Keratinocyte (primary cell): ENCODE measurements at regions not wholly inside any gene's neighbourhood (a gene's known extent, or its start where the extent isn't known, plus 50 kb on each side); places are given as distances from the start of the nearest gene placed in this dataset.

Experiments
- DNase-seq: peaks from one replicate; pipeline ENCODE4 v3.0.0-alpha.2; 2011; ENCODE audit warnings: low read depth, missing footprints, low spot score
- FAIRE-seq: peaks from 2 replicates; lab custom pipeline; 2011; peaks lifted over from hg19 to GRCh38; lab: Jason Lieb, UNC
- H2AFZ ChIP-seq: 2 replicates; pipeline ENCODE4 v1.6.0; 2012; ENCODE audit warnings: low read length, control low read depth, inconsistent platforms; ENCODE audit not compliant: control insufficient read depth
- H3K27ac ChIP-seq: 2 replicates; pipeline ENCODE4 v1.5.1; 2011; ENCODE audit warnings: low read length; ENCODE audit not compliant: control insufficient read depth, insufficient read depth
- H3K27me3 ChIP-seq: 3 replicates; pipeline ENCODE4 v1.6.0; 2011; ENCODE audit warnings: low read length; ENCODE audit not compliant: control insufficient read depth, insufficient read depth; ENCODE audit errors: extremely low read depth
- H3K36me3 ChIP-seq, 2 experiments: 2 replicates in 1 of 2; 3 replicates in 1 of 2; pipeline ENCODE4 v1.5.1; 2011; ENCODE audit warnings: low read length in 2 of 2, mild to moderate bottlenecking in 1 of 2; ENCODE audit not compliant: control insufficient read depth in 2 of 2, insufficient read depth in 2 of 2; ENCODE audit errors: extremely low read depth in 1 of 2
- H3K4me1 ChIP-seq: 3 replicates; pipeline ENCODE4 v1.5.1; 2011; ENCODE audit warnings: low read length; ENCODE audit not compliant: control insufficient read depth, insufficient read depth; ENCODE audit errors: extremely low read depth
- H3K4me2 ChIP-seq: 3 replicates; pipeline ENCODE4 v1.6.0; 2011; ENCODE audit warnings: low read depth, low read length; ENCODE audit not compliant: control insufficient read depth, insufficient read depth; ENCODE audit errors: extremely low read depth
- H3K4me3 ChIP-seq, 3 experiments: fragments of 200-600 bp in 1 of 3; sonication (generic) in 1 of 3; 2 replicates in 2 of 3; 3 replicates in 1 of 3; pipeline ENCODE4 v1.5.1; 2011 to 2016; ENCODE audit warnings: low read length in 3 of 3, mild to moderate bottlenecking in 3 of 3, control low read depth in 2 of 3, inconsistent platforms in 1 of 3, low read depth in 1 of 3, mixed read lengths in 1 of 3, mixed run types in 1 of 3, moderate library complexity in 1 of 3; ENCODE audit not compliant: control insufficient read depth in 2 of 3, insufficient read depth in 2 of 3; ENCODE audit errors: extremely low read depth in 1 of 3
- H3K79me2 ChIP-seq: 2 replicates; pipeline ENCODE4 v1.6.0; 2012; ENCODE audit warnings: low read length; ENCODE audit not compliant: control insufficient read depth, insufficient read depth
- H3K9ac ChIP-seq: 3 replicates; pipeline ENCODE4 v1.6.0; 2011; ENCODE audit warnings: low read length; ENCODE audit not compliant: control insufficient read depth, insufficient read depth; ENCODE audit errors: extremely low read depth
- H3K9me1 ChIP-seq: 3 replicates; pipeline ENCODE4 v1.6.0; 2011; ENCODE audit warnings: low read length; ENCODE audit not compliant: control insufficient read depth, insufficient read depth; ENCODE audit errors: extremely low read depth
- H3K9me3 ChIP-seq: 2 replicates; pipeline ENCODE4 v1.5.1; 2012; ENCODE audit warnings: low read depth, low read length; ENCODE audit not compliant: control insufficient read depth
- H4K20me1 ChIP-seq: 3 replicates; pipeline ENCODE4 v1.6.0; 2011; ENCODE audit warnings: low read length; ENCODE audit not compliant: control insufficient read depth, insufficient read depth; ENCODE audit errors: extremely low read depth
- EZH2 ChIP-seq: IDR thresholded peaks from one replicate; pipeline ENCODE4 v1.6.1; 2012; ENCODE audit warnings: inconsistent platforms, mild to moderate bottlenecking, low read length, moderate library complexity
- dilution Hi-C: fragments of 300-500 bp; cut with MboI; formaldehyde crosslinking; loops from one replicate; pipeline ENCODE4 v1.7.0; 2020; ENCODE audit warnings: low sequenced_read_pairs; ENCODE audit not compliant: extremely low pct_ligation_motif_present
- TF ChIP-seq, protein P1 (sequence below), 3 experiments: IDR thresholded peaks in 1 of 3; conservative IDR thresholded peaks in 1 of 3; optimal IDR thresholded peaks in 1 of 3; 2 replicates in 2 of 3; 3 replicates in 1 of 3; pipeline versions ENCODE3 to v1.5.1; 2011; ENCODE audit warnings: low read length in 3 of 3, mild to moderate bottlenecking in 3 of 3, moderate library complexity in 2 of 3, control low read depth in 1 of 3, inconsistent platforms in 1 of 3; ENCODE audit not compliant: insufficient read depth in 2 of 3; ENCODE audit errors: extremely low read depth in 1 of 3

DNA sequence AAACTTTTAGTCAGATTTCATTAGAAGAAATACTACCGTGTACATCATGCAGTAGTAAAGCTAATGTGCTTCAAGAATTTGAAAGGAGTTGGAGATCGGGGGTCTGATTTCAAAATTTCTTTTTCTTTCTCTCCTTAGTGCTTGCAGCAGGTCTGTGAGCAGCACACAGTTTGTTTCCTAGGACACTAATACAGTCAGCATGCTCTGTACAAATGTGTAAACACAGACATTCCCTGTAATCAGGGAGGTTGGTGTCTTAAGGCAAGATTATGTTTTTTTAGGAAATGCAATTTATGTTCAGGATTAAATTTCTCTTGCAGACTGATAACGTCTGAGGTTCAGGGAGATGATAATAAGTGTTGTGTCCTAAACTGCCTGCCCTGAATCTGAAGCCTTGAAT lies 142.7 kb downstream of the ALX1 start:
- peaks cover 7% of the 10 kb centered on the region for H3K27me3 ChIP-seq
- H3K4me1 ChIP-seq = no peaks in the 10 kb centered on the region
- no peak overlapping the region for H2AFZ ChIP-seq
- H3K79me2 ChIP-seq = no peaks in the 10 kb centered on the region
- H3K4me2 ChIP-seq = no peak overlapping the region
- no peaks in the 10 kb centered on the region for H4K20me1 ChIP-seq
- H3K9ac ChIP-seq = no peak overlapping the region
- no peaks in the 10 kb centered on the region for H3K9me1 ChIP-seq
- FAIRE-seq (no peak), DNase-seq (no peak)
- H3K4me3 ChIP-seq = no peak overlapping the region
- H3K27ac ChIP-seq = no peak overlapping the region
- no peaks in the 10 kb centered on the region for H3K36me3 ChIP-seq
- TF ChIP-seq EZH2 = no peak
- TF ChIP-seq, protein P1, sequence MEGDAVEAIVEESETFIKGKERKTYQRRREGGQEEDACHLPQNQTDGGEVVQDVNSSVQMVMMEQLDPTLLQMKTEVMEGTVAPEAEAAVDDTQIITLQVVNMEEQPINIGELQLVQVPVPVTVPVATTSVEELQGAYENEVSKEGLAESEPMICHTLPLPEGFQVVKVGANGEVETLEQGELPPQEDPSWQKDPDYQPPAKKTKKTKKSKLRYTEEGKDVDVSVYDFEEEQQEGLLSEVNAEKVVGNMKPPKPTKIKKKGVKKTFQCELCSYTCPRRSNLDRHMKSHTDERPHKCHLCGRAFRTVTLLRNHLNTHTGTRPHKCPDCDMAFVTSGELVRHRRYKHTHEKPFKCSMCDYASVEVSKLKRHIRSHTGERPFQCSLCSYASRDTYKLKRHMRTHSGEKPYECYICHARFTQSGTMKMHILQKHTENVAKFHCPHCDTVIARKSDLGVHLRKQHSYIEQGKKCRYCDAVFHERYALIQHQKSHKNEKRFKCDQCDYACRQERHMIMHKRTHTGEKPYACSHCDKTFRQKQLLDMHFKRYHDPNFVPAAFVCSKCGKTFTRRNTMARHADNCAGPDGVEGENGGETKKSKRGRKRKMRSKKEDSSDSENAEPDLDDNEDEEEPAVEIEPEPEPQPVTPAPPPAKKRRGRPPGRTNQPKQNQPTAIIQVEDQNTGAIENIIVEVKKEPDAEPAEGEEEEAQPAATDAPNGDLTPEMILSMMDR (optimal IDR thresholded peaks at IDR 0.05 in 1 of 3, IDR thresholded peaks at IDR 0.05 in 1 of 3, conservative IDR thresholded peaks at IDR 0.05 in 1 of 3; ENCODE audit: extremely low read depth in 1 of 3, insufficient read depth in 2 of 3, low read length in 3 of 3) = no peak
- no peaks in the 10 kb centered on the region for H3K9me3 ChIP-seq
- dilution Hi-C loops = no loop called here

DNA sequence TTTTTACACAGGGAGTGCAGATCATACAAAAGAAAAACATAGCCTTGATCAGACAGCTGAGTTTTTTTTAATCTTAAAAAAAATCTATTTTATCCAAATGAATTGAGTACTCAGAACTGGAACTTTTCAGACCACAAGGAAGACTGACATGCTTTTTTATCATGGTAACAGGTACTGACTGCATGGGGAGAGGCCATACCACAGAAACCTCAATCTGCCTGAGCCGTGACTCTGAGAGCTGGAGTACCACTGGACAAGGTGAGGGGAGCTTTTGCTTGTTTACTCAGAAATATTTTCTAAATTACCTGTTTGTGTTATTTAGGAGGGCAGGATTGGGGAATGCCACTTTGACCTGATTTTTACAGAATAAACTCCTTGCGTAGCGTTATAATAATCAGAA lies 143.9 kb downstream of the ALX1 start:
- Histone ChIP-seq H3K36me3 (no peaks in the 10 kb centered on the region), H3K27me3 (peaks cover 7% of the 10 kb centered on the region), H3K4me2 (no peak overlapping the region), H2AFZ (no peak overlapping the region), H3K79me2 (no peaks in the 10 kb centered on the region), H4K20me1 (no peaks in the 10 kb centered on the region), H3K9me3 (no peaks in the 10 kb centered on the region), H3K9ac (no peak overlapping the region), H3K4me3 (no peak overlapping the region), H3K27ac (no peak overlapping the region), H3K9me1 (no peaks in the 10 kb centered on the region), H3K4me1 (no peaks in the 10 kb centered on the region)
- FAIRE-seq (no peak), DNase-seq (no peak)
- TF ChIP-seq, protein P1 (optimal IDR thresholded peaks at IDR 0.05 in 1 of 3, IDR thresholded peaks at IDR 0.05 in 1 of 3, conservative IDR thresholded peaks at IDR 0.05 in 1 of 3; ENCODE audit: extremely low read depth in 1 of 3, insufficient read depth in 2 of 3, low read length in 3 of 3) = no peak
- TF ChIP-seq EZH2 = no peak
- dilution Hi-C loops = no loop called here
